GM11168 (cell line): ENCODE measurements at regions not wholly inside any gene's neighbourhood (a gene's known extent, or its start where the extent isn't known, plus 50 kb on each side); places are given as distances from the start of the nearest gene placed in this dataset.
"Not testable (repeated sequence)": the region's sequence is repeated elsewhere in the genome, so short reads cannot be mapped to it uniquely, and the experiment has no call there.

Experiments
- in situ Hi-C: fragments of 300-500 bp; cut with MboI; formaldehyde crosslinking; loops from one replicate; pipeline ENCODE4 v1.12.0; 2022; ENCODE audit warnings: low sequenced_read_pairs; ENCODE audit not compliant: unreplicated experiment

DNA sequence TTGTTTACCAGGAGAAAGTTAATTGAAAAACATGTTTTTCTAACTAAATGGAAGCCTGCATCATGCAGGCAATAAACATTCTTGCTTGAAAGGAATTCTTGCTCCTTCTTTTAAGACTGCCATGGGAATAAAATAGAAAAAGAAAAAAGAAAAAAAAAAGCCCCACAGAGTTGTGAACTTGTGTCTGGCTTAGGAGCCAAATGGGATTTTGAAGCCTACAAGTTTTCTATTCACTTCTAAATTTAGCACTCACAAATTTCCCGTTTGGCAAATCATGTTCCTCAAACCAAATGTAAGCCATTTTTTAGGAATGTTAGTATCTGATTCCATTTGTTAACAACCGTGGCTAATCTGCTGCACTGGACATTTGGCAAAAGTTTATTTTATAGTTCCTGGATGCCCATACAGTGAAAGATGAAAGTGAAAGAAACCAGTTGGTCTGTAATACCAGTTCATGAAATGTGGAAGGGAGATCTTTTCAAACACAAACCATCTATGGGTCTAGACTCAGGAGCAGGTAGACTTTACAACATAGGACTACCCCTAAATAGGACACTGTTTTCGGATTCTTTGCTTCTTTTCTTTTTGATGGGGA, 133.8 kb upstream of the GMNC start:
- in situ Hi-C loops: no loop called here

DNA sequence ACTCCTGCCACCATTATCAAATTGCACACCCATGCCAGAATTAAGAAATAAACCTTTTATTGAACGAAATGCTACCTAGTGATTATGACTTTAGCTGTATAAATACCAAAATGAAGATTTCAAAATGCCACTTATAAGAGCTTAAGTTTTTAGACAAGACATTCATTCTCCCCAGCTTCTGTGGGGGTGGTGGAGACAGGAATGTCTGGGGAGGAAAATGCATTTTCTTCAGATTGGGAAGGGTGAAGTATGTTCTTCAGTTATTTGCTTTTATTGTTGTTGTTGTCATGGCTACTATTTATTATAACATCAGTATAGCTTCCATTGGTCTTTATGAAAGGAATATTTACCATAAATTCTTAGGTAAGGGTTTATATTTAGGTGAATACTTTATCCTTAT, 132.7 kb upstream of the GMNC start:
- in situ Hi-C loops: no loop called here

DNA sequence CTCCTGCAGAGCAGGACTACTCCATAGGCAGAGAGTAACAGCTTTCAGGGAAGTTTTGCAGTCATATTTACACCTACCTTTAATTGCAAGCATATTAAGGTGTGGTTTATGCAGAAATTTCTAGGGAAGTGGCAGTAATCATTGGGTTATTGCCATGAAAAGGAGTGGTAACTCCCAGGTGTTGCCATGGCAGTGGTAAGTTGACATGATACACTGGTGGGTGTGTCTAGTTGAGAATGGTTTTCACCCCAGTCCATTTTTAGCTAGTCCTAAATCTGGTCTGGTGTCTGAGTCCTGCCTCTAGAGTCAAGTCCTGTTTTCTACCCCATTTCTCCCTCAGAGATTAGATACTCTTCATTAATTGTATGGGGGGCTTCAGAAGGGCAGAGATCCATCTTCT, 128.4 kb upstream of the GMNC start:
- in situ Hi-C loops: no loop called here

DNA sequence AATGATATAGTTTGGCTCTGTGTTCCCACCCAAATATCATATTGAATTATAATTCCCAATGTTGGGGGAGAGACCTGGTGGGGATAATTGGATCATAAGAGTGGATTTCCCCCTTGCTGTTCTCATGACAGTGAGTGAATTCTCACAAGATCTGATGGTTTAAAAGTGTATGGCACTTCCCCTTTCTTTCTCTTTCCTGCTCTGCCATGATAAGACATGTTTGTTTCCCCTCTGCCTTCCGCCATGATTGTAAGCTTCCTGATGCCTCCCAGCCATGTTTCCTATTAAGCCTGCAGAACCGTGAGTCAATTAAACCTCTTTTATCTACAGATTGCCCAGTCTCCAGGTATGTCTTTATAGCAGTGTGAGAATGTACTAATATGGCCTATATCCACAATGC, 126.7 kb upstream of the GMNC start:
- in situ Hi-C loops: no loop called here

DNA sequence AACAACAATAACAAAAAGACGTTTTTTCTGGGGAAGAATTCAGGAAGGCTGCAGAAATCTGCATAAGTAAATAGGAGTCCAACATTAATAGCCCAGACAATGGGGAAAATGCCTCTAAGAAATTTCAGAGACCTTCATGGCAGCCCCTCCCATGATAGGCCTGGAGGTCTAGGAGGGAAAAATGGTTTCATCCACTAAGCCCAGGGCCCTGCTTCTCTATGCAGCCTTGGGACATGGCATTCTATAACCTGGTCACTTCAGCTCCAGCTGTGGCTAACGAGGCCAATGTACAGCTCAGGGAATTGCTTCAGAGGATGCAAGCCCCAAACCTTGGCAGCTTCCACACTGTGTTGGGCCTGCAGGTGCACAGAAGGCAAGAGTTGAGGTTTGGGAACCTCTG, 125.6 kb upstream of the GMNC start:
- in situ Hi-C loops: no loop called here

DNA sequence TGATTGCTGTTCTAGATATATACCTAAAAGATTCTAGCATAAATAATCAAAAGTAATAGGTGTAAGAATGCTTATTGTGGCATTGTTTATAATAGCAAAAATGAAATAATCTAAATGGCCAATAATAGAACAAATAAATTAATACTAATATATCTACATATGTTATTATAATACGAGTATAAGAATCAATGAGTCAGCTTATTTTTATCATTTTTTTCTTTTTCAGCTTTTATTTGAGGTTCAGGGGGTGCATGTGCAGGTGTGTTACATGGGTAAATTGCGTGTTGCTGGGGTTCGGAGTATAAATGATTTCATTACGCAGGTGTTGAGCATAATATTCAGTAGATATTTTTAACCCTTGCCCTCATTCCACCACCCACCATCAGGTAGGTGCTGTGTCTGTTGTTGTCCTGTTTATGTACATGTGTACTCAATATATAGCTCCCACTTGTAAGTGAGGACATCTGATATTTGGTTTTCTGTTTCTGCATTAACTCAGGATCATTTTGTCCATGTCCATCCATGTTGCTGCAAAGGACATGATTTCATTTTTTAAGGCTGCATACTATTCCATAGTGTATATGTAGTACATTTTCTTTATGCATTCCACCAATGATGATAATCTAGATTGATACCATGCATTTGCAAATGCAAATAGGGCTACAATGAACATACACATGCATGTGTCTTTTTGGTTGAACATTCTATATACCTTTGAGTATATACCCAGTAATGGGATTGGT, 122.2 kb upstream of the GMNC start:
- in situ Hi-C loops: no loop called here

DNA sequence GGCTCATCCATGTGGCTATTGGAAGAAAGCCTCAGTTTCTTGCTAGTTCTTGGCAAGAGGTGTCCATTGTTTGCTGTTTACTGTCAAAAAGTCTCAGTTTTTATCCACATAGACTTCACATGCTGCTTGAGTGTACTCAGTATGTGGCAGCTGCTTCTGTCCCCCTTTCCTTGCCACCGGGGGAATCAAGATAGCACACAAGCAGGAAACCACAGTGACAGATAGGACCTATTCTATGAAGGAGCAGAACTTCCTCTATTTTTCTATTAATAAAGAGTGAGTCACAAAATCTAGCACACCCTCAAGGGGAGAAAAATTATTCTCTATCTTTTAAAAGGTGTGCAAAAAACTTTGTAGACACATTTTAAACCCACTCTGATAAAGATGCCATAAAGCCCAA, 121.4 kb upstream of the GMNC start:
- in situ Hi-C loops: no loop called here

DNA sequence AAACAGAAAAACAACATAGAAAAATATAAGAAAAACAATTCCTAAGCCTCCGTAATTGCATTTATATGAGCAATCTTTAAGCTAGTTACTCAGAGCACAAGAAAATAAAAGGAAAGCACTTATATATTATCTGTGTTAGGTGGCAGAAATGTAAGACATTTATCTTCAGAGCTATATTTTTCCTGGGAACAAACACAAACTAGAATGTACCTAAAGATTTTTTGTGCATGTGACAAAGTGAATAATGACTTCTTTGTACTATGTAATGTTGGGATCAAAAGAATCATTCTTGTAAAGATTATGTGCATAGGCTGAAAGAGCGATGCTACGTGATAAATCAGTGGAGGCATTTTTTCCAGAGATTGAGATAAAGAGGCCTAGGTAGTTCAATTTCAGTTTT, 111.3 kb upstream of the GMNC start:
- in situ Hi-C loops: no loop called here

DNA sequence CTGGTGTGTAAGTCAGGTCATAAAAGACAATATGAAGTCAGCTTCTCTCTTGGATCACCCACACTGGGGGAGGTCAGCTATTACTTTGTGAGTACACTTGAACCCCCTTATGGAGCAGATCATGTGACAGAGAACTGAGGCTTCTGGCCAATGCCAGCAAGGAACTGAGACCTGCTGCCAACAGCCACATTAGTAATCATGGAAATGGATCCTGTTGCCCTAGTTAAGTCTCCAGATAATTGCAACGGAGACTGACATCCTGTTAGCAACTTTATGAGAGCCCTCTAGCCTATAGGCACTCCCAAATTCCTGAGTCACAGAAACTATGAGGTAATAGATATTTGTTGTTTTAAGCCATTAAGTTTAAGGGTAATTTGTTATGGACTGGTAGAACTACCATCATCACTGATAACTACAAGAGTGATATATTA, 110.4 kb upstream of the GMNC start:
- in situ Hi-C loops: no loop called here

DNA sequence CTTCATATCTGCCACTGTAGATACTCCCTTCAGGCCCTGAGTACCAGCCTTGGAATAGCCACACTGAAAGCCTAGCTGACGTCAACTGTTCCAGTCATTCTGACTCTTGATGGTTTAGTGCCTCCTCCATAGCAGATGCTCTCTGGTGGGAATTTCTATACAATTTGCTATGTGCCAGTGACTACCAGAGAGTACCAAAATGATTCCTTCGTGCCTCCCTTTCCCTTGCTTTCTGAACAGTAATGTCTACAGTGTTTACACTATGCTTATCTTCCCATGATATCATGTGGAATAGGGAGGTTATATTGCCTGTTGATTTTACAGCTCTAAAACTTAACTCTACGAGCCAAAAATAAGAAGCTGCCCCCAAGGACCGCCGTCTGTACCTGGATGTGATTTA, 109.7 kb upstream of the GMNC start:
- in situ Hi-C loops: no loop called here

DNA sequence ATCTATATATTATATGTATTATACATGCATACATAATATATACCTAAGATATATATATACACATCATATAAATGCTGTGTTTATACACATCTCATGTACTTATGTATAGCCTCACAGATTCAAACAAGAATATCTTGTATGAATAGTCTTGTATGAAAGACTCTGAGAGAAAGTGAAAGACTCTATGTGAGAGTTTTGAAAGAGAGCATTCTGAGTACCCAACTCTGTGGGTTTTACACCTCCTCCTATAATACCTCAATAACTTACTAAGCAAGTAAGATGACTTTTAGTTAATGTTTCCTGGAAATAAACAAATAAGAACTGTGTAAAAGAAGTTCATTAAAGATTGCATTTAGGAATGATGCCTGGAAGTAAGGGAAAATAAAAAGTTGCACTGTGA, 108.1 kb upstream of the GMNC start:
- in situ Hi-C loops: no loop called here

DNA sequence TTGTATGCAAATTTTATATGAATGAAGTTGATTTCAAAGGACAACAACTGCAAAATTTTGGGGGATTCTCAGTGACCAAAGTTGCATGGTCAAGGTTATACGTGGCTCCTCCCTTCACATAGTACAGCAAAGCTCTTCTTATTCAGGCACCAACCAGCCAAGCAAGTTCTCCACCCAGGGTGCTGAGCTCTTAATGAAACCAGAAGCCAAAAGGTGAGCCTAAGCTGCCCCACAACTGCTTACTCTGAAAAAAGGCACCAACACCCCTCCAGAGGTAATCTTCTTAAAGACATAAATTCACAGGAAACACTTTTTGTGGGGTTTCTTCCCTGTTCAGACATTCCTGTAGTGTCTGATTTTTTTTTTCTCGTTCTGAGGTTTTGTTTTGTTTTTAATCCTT, 106.1 kb upstream of the GMNC start:
- in situ Hi-C loops: no loop called here

DNA sequence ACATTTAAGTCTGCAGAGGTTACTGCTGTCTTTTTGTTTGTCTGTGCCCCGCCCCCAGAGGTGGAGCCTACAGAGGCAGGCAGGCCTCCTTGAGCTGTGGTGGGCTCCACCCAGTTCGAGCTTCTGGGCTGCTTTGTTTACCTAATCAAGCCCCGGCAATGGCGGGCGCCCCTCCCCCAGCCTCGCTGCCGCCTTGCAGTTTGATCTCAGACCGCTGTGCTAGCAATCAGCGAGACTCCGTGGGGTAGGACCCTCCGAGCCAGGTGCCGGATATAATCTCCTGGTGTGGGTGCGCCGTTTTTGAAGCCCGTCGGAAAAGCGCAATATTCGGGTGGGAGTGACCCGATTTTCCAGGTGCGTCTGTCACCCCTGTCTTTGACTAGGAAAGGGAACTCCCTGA, 102.4 kb upstream of the GMNC start:
- in situ Hi-C loops: not testable (repeated sequence)

DNA sequence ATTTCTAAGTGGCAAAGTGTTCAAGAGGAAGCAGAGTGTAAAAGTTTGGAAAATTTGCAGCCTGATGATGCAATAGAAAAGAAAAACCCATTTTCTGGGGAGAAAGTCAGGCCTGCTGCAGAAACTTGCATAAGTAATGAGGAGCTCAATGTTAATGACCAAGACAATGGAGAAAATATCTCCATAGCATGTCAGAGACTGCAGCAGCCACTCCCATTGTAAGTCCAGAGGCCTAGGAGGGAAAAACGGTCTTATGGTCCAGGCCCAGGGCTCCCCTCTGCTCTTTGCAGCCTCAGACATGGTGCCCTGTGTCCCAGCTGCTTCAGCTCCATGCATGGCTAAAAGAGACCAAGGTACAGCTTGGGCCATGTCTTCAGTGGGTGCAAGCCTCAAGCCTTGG, 96.6 kb upstream of the GMNC start:
- in situ Hi-C loops: no loop called here

DNA sequence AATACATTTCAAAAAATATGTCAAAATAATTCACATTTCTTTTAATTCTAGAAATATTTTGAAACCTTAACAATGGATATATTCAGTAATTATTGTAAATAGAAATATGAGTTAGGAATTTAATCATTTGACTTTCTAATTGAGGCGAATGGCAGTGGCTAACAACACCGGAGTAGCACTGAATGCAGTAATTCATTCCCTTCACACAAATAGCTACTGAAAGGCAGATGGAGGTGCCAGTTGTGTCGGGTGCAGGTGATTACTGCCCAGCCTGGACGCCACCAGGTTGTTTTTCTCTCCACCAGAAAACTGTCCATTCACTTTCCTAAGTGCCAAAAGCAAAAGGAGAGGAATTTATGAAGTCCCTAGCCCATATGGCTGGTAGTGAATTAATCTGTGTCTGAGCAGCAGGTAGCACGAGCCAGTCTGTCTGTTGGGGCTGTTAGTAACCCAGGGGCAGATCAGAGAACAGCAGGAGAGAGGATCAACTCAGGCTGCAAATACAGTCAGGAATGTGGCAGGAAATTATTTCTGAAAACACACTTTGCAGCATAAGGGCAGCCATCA, 79.3 kb upstream of the GMNC start:
- in situ Hi-C loops: no loop called here

DNA sequence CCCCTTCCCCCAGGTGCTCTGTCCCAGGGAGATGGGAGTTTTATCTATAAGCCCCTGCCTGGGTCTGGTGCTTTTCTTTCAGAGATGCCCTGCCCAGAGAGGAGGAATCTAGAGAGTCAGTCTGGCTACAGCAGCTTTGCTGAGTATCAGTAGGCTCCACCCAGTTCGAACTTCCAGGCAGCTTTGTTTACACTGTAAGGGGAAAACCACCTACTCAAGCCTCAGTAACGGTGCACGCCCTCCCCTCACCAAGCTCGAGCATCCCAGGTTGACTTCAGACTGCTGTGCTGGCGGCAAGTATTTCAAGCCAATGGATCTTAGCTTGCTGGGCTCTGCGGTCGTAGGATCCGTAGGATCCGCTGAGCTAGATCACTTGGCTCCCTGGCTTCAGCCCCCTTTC, 72.1 kb upstream of the GMNC start:
- in situ Hi-C loops: not testable (repeated sequence)

DNA sequence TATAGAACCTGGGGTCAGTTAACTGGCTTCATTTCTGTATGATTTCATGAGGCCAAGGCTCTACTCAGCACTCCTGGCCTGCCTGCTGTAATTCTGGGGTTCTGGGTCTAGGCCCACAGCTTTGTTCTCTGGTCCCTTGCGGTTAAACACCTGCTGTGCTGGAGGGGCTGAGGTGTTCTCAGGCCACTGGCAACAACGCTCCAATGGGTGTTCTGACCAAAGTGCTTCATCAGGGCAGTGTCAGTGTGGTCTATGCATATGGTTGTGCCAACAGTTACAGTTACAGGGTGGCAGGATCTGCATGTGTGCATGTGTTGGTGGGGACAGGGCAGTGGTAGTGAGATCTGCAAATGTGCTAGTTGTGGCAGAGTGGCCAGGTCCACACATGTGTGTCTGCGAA, 64.1 kb upstream of the GMNC start:
- in situ Hi-C loops: no loop called here

DNA sequence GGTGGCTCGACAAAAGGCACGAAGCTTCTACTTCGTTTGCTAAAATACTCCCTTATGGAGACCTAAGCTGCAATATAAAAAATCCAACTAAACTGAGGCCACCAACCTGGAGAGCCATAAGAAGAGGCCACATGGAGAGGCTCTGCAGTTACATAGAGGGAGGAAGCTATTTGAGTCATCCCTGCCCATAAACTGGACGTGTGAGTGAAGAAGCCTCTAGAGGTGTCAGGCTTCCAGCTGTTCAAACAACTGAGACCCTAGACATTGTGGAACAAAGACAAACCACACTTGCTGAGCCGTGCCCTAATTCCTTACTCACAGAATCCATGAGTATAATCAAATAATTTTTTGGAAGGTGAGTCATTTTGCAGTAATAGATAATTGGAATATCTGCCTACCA, 50.2 kb upstream of the GMNC start:
- in situ Hi-C loops: no loop called here
